Activated T-cell treated with anti-CD3 and anti-CD28 coated beads, Interleukin-2, amount 50 U/mL, for 72 hours (primary cell): ENCODE measurements at regions not wholly inside any gene's neighbourhood (a gene's known extent, or its start where the extent isn't known, plus 50 kb on each side); places are given as distances from the start of the nearest gene placed in this dataset.

ENCODE experiments used
- ATAC-seq, 2 donors: fragments of 150-1000 bp; cut with Tn5 transposase; replicated peaks in 1 of 2; 2 replicates each; pipeline ENCODE4 v1.10.0; 2021; ENCODE audit warnings: moderate library complexity in 2 of 2, mild to moderate bottlenecking in 1 of 2
- DNase-seq, 2 donors: peaks; one replicate each; pipeline ENCODE4 v3.0.0; 2021 to 2022; ENCODE audit warnings: mixed read lengths in 1 of 2
- H3K27ac Mint-ChIP-seq: one replicate; pipeline ENCODE4 v1.8.0; 2022; ENCODE audit warnings: mild to moderate bottlenecking, moderate library complexity, mixed read lengths
- H3K27me3 Mint-ChIP-seq: one replicate; pipeline ENCODE4 v1.8.0; 2022; ENCODE audit warnings: low read depth, mixed read lengths
- H3K36me3 Mint-ChIP-seq, 2 donors: one replicate each; pipeline ENCODE4 v1.8.0; 2022; ENCODE audit warnings: mixed read lengths in 2 of 2, mild to moderate bottlenecking in 1 of 2; ENCODE audit not compliant: insufficient read depth in 2 of 2
- H3K4me1 Mint-ChIP-seq: one replicate; pipeline ENCODE4 v1.8.0; 2022; ENCODE audit warnings: low read depth, mixed read lengths
- H3K4me3 Mint-ChIP-seq, 2 donors: one replicate each; pipeline ENCODE4 v1.8.0; 2022; ENCODE audit warnings: mild to moderate bottlenecking in 2 of 2, mixed read lengths in 2 of 2, moderate library complexity in 2 of 2
- H3K9me3 Mint-ChIP-seq, 2 donors: one replicate each; pipeline ENCODE4 v1.8.0; 2022; ENCODE audit warnings: mixed read lengths in 2 of 2

- H3K9me3 Mint-ChIP-seq = no peaks in the 10 kb centered on the region
- no peak overlapping the region for H3K27ac Mint-ChIP-seq
- ATAC-seq (no peak), DNase-seq (no peak)
- H3K36me3 Mint-ChIP-seq = no peaks in the 10 kb centered on the region
- no peaks in the 10 kb centered on the region for H3K4me1 Mint-ChIP-seq
- no peak overlapping the region for H3K4me3 Mint-ChIP-seq
- H3K27me3 Mint-ChIP-seq = peaks cover 7% of the 10 kb centered on the region
Observed at GRCh38 chr1:5742801-5743200, 249.4 kb downstream of the NPHP4 start.

- peaks cover 7% of the 10 kb centered on the region for H3K27me3 Mint-ChIP-seq
- no peaks in the 10 kb centered on the region for H3K36me3 Mint-ChIP-seq
- H3K9me3 Mint-ChIP-seq = no peaks in the 10 kb centered on the region
- no peaks in the 10 kb centered on the region for H3K4me1 Mint-ChIP-seq
- no peak overlapping the region for H3K4me3 Mint-ChIP-seq
- no peak overlapping the region for H3K27ac Mint-ChIP-seq
- ATAC-seq (no peak), DNase-seq (no peak)
Observed at GRCh38 chr1:5742032-5742431, 250.2 kb downstream of the NPHP4 start.

- Mint-ChIP-seq H3K27me3 (peaks cover 7% of the 10 kb centered on the region), H3K36me3 (no peaks in the 10 kb centered on the region), H3K9me3 (peaks cover 0 to 2% of the 10 kb centered on the region in 2 donors), H3K27ac (no peak overlapping the region), H3K4me1 (no peaks in the 10 kb centered on the region), H3K4me3 (no peak overlapping the region)
- DNase-seq (no peak), ATAC-seq (no peak)
Observed at GRCh38 chr1:5740865-5741860, 251.1 kb downstream of the NPHP4 start.

GRCh38 chr1:5740450-5740849 is 251.8 kb downstream of the NPHP4 start:
- Mint-ChIP-seq H3K9me3 (peaks cover 0 to 2% of the 10 kb centered on the region in 2 donors), H3K27ac (no peak overlapping the region), H3K4me3 (no peak overlapping the region), H3K36me3 (no peaks in the 10 kb centered on the region), H3K27me3 (peaks cover 7% of the 10 kb centered on the region), H3K4me1 (no peaks in the 10 kb centered on the region)
- ATAC-seq (no peak), DNase-seq (no peak)

GRCh38 chr1:5739561-5740078 is 252.6 kb downstream of the NPHP4 start:
- H3K27ac Mint-ChIP-seq = no peak overlapping the region
- no peak for ATAC-seq
- peaks cover 4% of the 10 kb centered on the region for H3K27me3 Mint-ChIP-seq
- H3K4me3 Mint-ChIP-seq = no peak overlapping the region
- H3K36me3 Mint-ChIP-seq = no peaks in the 10 kb centered on the region
- no peaks in the 10 kb centered on the region for H3K4me1 Mint-ChIP-seq
- DNase-seq = no peak
- peaks cover 0 to 2% of the 10 kb centered on the region in 2 donors for H3K9me3 Mint-ChIP-seq

DNA sequence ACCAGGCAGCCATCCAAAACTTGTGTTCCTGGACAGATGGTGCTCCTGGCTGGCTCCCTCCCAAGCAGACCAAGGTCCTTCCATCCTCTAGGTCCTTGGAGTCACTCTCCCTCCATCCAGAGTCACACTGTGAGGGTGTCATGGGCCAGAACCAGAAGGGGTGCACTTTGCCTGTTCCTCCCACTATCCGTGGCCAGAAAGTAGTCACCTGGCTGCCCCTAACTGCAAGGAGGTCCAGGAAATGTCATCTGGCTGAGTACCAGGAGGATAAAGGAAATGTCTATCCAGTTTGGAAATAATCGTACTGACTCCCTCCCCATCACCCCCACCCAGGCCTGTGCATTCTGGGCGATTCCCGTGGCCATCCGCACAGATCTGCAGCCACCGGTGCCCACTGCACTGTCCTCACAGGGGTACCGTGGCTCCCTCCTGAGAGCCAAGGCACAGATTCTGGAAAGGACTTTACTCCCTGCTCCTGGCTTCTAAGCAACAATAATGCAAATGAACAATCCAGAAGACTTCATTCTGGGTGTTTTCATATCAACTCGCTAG is 253.2 kb downstream of the NPHP4 start:
- no peaks in the 10 kb centered on the region for H3K27me3 Mint-ChIP-seq
- H3K9me3 Mint-ChIP-seq = peaks cover 0 to 2% of the 10 kb centered on the region in 2 donors
- no peaks in the 10 kb centered on the region for H3K36me3 Mint-ChIP-seq
- no peak overlapping the region for H3K4me3 Mint-ChIP-seq
- ATAC-seq (no peak), DNase-seq (no peak)
- no peaks in the 10 kb centered on the region for H3K4me1 Mint-ChIP-seq
- H3K27ac Mint-ChIP-seq = no peak overlapping the region

GRCh38 chr1:5737081-5737480 is 255.1 kb downstream of the NPHP4 start:
- Mint-ChIP-seq H3K4me3 (no peak overlapping the region), H3K27ac (no peak overlapping the region), H3K4me1 (no peaks in the 10 kb centered on the region), H3K9me3 (peaks cover 0 to 2% of the 10 kb centered on the region in 2 donors), H3K27me3 (no peaks in the 10 kb centered on the region), H3K36me3 (no peaks in the 10 kb centered on the region)
- DNase-seq (no peak), ATAC-seq (no peak)

GRCh38 chr1:5734996-5735395 is 257.2 kb downstream of the NPHP4 start:
- Mint-ChIP-seq H3K36me3 (no peaks in the 10 kb centered on the region), H3K4me3 (no peak overlapping the region), H3K27ac (no peak overlapping the region), H3K4me1 (no peaks in the 10 kb centered on the region), H3K27me3 (no peaks in the 10 kb centered on the region), H3K9me3 (peaks cover 0 to 2% of the 10 kb centered on the region in 2 donors)
- DNase-seq (no peak), ATAC-seq (no peak)

- DNase-seq (no peak), ATAC-seq (no peak)
- H3K27ac Mint-ChIP-seq = no peak overlapping the region
- no peaks in the 10 kb centered on the region for H3K36me3 Mint-ChIP-seq
- H3K27me3 Mint-ChIP-seq = no peaks in the 10 kb centered on the region
- H3K4me3 Mint-ChIP-seq = no peak overlapping the region
- H3K9me3 Mint-ChIP-seq = peaks cover 0 to 2% of the 10 kb centered on the region in 2 donors
- no peaks in the 10 kb centered on the region for H3K4me1 Mint-ChIP-seq
Observed at GRCh38 chr1:5734414-5734813, 257.8 kb downstream of the NPHP4 start.

DNA sequence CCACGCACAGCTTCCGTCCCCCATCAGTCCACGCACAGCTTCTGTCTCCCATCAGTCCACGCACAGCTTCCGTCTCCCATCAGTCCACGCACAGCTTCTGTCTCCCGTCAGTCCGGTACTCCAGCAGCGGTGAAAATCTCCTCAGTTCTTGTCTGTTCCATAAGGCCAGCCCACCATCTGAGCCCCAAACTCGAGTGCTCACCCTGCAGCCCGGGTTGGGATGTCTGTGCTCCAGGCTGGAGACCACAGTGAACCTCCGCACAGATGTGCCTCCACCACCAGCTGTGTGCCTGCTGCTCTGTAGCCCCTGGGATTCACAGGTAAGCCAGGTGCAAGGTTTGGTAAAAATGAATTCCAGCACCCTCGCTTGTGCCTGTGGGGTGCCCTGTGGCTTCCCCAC is 258.6 kb downstream of the NPHP4 start:
- Mint-ChIP-seq H3K27me3 (no peaks in the 10 kb centered on the region), H3K4me3 (no peak overlapping the region), H3K27ac (no peak overlapping the region), H3K9me3 (peaks cover 0 to 2% of the 10 kb centered on the region in 2 donors), H3K4me1 (no peaks in the 10 kb centered on the region), H3K36me3 (no peaks in the 10 kb centered on the region)
- DNase-seq = no peak
- no peak for ATAC-seq

- DNase-seq (no peak), ATAC-seq (no peak)
- H3K9me3 Mint-ChIP-seq = no peaks in the 10 kb centered on the region
- no peak overlapping the region for H3K4me3 Mint-ChIP-seq
- H3K4me1 Mint-ChIP-seq = no peaks in the 10 kb centered on the region
- no peaks in the 10 kb centered on the region for H3K36me3 Mint-ChIP-seq
- H3K27ac Mint-ChIP-seq = no peak overlapping the region
- H3K27me3 Mint-ChIP-seq = no peaks in the 10 kb centered on the region
Observed at GRCh38 chr1:5731110-5731423, 261.2 kb downstream of the NPHP4 start.

DNA sequence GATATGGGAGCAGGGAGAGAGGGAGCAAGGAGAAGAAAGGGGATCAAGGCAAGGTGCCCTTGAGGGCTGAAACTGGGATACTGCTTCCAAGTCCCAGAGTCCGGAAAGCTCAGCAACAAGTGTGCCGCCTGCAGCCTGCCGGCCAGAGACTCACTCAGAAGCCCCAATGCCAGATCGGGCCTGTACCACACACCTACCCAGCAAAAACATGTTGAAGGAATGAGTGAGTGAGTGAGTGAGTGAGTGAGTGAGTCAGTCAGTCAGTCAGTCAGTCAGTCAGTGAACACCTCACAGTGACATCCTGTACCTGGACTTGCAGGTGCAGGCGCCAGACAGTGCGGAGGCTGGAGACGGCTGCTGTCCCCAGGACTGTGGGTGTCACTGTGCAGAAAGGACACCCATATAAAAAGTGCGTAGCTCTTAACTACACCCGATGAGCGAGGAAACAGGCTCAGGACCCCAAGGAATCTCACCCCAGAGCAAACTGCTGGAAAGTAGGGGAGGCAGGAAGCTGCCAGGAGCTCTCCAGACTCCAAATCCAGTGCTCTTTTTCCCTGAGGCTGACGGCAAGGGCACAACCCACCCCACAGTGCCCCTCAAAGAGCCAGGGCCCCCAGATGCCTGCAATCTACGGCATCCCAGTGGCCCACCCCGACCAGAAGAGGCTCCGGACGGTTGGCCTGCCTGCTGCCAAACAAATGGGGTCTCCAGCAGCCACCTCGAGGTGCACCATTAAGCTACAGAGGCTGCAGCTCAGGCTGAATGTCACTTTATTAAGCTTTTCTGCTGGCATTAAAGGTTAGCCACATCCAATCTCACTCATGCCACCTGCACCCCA is 261.7 kb downstream of the NPHP4 start:
- Mint-ChIP-seq H3K27ac (no peak overlapping the region), H3K9me3 (no peaks in the 10 kb centered on the region), H3K4me1 (no peaks in the 10 kb centered on the region), H3K36me3 (no peaks in the 10 kb centered on the region), H3K4me3 (no peak overlapping the region), H3K27me3 (no peaks in the 10 kb centered on the region)
- no peak for DNase-seq
- ATAC-seq = no peak

- no peak overlapping the region for H3K4me3 Mint-ChIP-seq
- no peaks in the 10 kb centered on the region for H3K9me3 Mint-ChIP-seq
- H3K36me3 Mint-ChIP-seq = no peaks in the 10 kb centered on the region
- DNase-seq = no peak
- no peaks in the 10 kb centered on the region for H3K4me1 Mint-ChIP-seq
- H3K27me3 Mint-ChIP-seq = no peaks in the 10 kb centered on the region
- H3K27ac Mint-ChIP-seq = no peak overlapping the region
- no peak for ATAC-seq
Observed at GRCh38 chr1:5729636-5730145, 262.5 kb downstream of the NPHP4 start.
